GM12875 (cell line): ENCODE measurements at regions not wholly inside any gene's neighbourhood (a gene's known extent, or its start where the extent isn't known, plus 50 kb on each side); places are given as distances from the start of the nearest gene placed in this dataset.

Experiments used
- H3K4me3 ChIP-seq: one replicate; pipeline ENCODE4 v1.5.1; 2011; ENCODE audit warnings: low read depth, low read length, control low read depth
- TF ChIP-seq, protein P1 (sequence below): IDR thresholded peaks from 2 replicates; pipeline ENCODE4 v1.5.1; 2011; ENCODE audit warnings: low read depth, mild to moderate bottlenecking, control low read depth, inconsistent platforms, low read length, moderate library complexity, borderline replicate concordance; ENCODE audit not compliant: insufficient read depth

DNA sequence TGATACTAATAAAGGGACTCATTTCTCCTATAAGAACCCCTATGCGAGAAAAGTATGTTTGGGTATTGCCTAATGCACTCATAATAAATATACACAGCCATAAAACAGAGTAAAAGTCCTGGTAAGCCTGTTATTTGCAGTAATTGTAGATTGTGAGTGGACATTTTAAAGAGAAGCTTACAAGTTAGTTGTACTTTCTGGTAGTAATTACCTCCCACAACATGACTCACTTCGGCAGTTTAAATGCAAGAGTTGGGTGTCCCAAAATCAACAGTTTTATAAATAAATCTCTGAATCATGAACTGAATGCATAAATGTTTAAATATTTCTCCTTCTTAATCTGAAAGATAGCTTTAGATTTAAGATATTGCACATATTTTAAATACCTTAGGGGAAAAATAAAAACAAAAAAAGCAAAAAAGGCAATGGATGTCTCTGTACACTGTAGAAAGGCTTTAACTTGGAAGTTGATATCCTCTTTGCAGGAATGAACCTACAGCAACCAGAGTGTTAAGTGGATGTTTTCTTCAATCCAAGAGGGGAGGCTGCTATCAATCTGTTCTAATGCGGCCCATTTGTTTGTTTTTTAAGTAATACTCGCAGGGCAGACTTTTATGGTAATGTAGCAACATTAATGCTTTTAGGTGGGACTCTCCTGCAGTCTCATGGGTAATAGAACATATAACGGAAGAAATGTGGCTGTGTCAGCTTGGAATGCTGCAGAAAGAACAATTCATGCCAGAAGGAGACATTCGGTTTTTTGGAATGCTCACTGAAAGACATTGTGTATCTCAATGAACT is 57.3 kb upstream of the ZEB1 start:
- H3K4me3 ChIP-seq, result no peak overlapping the region
- TF ChIP-seq, protein P1, sequence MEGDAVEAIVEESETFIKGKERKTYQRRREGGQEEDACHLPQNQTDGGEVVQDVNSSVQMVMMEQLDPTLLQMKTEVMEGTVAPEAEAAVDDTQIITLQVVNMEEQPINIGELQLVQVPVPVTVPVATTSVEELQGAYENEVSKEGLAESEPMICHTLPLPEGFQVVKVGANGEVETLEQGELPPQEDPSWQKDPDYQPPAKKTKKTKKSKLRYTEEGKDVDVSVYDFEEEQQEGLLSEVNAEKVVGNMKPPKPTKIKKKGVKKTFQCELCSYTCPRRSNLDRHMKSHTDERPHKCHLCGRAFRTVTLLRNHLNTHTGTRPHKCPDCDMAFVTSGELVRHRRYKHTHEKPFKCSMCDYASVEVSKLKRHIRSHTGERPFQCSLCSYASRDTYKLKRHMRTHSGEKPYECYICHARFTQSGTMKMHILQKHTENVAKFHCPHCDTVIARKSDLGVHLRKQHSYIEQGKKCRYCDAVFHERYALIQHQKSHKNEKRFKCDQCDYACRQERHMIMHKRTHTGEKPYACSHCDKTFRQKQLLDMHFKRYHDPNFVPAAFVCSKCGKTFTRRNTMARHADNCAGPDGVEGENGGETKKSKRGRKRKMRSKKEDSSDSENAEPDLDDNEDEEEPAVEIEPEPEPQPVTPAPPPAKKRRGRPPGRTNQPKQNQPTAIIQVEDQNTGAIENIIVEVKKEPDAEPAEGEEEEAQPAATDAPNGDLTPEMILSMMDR, result no peak

DNA sequence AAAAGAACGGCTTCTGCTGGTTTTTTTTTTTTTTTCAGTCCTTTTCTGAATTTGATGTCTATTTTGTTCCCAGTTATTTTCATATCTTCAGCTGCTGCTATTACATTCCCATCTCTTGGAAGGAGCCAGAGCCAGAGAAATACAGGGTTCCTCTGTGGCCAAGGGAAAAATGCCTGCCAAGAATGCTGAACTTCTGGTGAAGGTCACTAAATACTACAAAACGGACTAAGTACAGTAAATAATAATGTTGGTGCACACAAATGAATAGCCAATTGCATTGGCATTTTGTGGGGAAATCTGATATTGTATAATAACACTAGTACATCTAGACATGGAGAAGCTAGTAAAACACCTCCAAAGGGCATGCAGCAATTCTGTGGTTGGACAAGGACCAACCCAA is 56.3 kb upstream of the ZEB1 start:
- TF ChIP-seq, protein P1, result no peak
- no peak overlapping the region for H3K4me3 ChIP-seq

DNA sequence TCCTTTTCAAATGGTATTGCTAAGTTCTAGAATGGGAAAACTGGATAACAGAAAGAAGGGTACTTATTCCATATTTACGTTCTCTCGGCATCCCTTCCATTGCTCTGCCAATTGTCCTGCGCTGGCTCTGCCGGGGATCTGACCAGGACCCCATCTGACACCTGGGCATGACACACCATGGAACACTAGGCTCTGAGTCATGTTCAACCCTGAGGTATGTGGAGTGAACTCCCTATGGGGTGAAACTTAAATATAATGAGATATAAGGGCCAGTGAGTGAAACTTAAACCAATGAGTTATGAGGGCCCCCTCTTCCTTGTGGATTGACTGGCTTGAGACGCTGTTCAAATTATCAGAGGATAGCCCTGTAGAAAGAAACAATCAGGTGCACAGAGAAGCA is 55.1 kb upstream of the ZEB1 start:
- TF ChIP-seq, protein P1, result no peak
- no peak overlapping the region for H3K4me3 ChIP-seq

DNA sequence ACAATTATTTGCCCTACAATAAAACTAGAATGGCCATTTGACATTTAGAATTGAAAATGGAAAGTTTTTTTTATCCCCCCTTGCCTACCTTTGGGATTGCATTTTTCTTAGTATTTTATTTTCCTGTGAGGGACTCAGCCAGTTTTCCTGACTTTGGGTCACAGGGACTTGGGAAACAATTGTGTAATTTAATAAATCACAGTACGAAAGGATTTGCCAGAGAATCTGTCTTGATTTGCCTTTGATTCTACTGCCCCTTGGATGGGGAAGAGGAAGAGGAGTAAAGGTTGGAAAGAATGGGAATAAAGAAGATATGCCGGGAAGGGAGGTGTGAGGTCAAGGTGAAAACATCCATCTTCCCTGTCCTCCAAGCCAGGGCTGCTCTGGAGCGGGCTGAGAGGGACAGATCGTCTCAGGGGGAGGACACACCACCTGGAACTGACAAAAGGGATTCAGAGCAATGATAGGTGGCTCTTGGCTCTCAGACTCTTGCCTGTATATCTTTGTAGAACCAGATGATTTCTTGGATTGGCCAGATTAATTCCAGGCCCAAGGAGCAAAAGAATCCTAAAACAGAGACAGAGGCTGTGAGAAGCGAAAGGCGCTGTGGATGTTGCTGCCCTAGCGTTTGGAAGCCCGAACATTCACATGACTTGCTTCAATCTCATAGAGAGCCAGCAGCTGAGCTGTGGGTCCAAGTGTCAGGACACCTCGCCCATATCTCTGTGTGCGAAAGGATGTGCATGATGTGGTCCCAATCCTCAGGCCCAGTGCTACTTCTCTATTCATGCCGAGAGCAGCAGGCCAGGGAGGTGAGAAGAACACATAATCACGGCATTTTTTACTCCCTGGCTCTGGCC is 50.3 kb upstream of the ZEB1 start:
- TF ChIP-seq, protein P1, result no peak
- no peak overlapping the region for H3K4me3 ChIP-seq
